ENCODE measurements at regions not wholly inside any gene's neighbourhood (a gene's known extent, or its start where the extent isn't known, plus 50 kb on each side); places are given as distances from the start of the nearest gene placed in this dataset.

DNA sequence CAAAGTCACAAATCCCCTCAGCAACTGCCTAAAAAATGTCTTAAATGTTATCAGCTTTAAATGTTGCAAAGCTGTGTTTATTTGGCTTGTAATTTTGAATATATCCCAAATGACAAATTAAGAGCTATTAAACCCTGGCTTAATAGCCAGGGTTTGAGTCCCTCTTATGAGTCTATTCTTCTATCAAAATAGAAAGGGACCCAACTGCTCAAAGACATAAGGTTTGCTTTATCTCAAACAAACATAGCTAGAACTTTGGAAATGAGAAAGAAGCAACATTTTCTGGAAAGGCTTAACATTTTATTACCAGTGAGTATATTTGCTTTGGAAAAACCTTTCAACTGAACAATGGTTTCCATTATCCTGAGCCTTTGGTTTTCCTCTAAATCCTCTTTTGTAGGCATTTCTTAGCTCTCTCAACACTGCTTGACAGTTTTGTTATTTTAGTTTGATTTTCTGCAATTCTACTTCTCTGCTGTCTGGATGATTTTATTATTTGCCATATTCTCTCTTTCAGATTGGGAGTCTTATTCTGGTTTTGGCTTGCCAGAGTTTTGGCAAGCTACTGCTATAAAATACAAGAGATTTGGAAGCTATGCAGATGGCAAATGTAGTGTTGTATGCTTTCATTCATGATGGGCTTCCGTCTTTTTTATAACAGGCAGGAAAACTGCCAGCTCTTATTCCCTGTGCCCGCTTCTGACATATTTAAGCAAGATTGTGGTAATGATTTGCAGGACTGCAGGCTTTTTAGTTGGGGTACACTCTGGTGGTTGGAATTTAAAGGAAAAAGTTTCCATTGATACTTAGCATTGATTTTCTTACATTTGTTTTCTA lies 734.9 kb downstream of the DTWD2 start:
- no peaks in the 10 kb centered on the region for H3K9me3 ChIP-seq (replicated peaks; ENCODE audit: low read length)

DNA sequence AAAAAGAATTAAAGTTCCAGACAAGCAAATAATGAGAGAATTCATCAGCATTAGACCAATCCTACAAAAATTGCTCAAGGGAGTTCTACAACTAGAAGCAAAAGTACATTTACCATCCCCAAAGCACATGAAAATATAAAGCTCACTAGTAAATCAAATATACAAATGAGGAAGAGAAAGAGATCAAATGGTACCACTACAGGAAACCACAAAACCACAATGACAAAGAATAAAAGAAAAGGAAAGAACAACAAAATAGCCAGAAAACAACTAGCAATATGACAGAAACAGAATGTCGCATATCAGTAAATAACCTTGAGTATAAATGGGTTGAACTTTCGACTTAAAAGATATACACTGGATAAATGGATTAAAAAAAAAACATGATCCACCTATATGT lies 739.0 kb downstream of the DTWD2 start:
- Histone ChIP-seq H3K4me2 (ENCODE audit: low read length) (no peak overlapping the region), H3K36me3 (ENCODE audit: insufficient read depth, low read length) (no peaks in the 10 kb centered on the region), H3K27me3 (ENCODE audit: control insufficient read depth, insufficient read depth, low read length) (no peaks in the 10 kb centered on the region), H3K9ac (ENCODE audit: low read depth, low read length) (no peak overlapping the region), H3K4me3 (ENCODE audit: low read length) (no peak overlapping the region), H3K4me1 (ENCODE audit: control insufficient read depth, insufficient read depth, low read length) (no peaks in the 10 kb centered on the region), H3K9me3 (replicated peaks; ENCODE audit: low read length) (no peaks in the 10 kb centered on the region)

More for the DNA sequence above, 734.9 kb downstream of the DTWD2 start:
- Histone ChIP-seq H3K36me3 (ENCODE audit: insufficient read depth, low read length) (no peaks in the 10 kb centered on the region), H3K27me3 (ENCODE audit: control insufficient read depth, insufficient read depth, low read length) (no peaks in the 10 kb centered on the region), H3K4me3 (ENCODE audit: low read length) (no peak overlapping the region), H3K9ac (ENCODE audit: low read depth, low read length) (no peak overlapping the region), H3K4me1 (ENCODE audit: control insufficient read depth, insufficient read depth, low read length) (no peaks in the 10 kb centered on the region), H3K4me2 (ENCODE audit: low read length) (no peak overlapping the region)

DNA sequence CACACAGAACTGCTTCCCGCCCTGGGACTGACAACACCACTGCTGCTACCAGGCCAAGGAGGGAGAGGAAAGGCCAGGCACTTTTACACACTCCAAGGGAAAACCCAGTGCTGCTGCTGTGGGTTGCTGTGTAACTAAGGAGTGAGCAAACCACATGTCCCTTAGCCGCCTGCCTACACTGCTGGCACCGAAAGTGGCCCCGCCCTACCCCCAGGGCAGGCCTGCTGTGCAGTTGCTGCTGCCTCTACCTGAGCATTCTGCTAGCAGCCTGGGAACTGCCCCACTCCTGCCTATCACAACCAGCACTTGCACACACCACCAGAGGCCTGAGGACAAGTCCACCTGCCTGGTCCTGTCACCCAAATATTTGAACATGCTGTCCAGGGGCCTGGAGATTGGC lies 740.9 kb downstream of the DTWD2 start:
- Histone ChIP-seq H3K4me3 (ENCODE audit: low read length) (no peak overlapping the region), H3K9ac (ENCODE audit: low read depth, low read length) (no peak overlapping the region), H3K4me1 (ENCODE audit: control insufficient read depth, insufficient read depth, low read length) (no peaks in the 10 kb centered on the region), H3K9me3 (replicated peaks; ENCODE audit: low read length) (no peaks in the 10 kb centered on the region), H3K27me3 (ENCODE audit: control insufficient read depth, insufficient read depth, low read length) (no peaks in the 10 kb centered on the region), H3K4me2 (ENCODE audit: low read length) (no peak overlapping the region), H3K36me3 (ENCODE audit: insufficient read depth, low read length) (no peaks in the 10 kb centered on the region)

DNA sequence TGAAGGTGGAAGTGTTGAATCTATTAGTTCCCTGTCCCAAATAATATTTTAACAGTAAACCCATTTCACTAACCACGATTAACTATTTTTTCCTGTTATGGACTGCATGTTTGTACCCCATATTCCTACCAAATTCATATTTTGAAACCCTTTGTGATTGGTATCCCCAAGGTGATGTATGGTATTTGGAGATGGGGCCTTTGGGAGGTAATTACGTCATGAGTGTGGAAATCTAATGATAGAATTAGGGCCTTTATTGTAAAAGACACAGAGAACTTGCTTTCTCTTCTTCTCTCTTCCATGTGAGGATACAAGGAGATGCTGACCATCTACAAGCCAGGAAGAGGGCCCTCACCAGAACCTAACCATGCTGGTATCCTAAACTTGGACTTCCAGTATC lies 744.7 kb downstream of the DTWD2 start:
- H3K36me3 ChIP-seq (ENCODE audit: insufficient read depth, low read length): no peaks in the 10 kb centered on the region
- H3K4me3 ChIP-seq (ENCODE audit: low read length): no peak overlapping the region
- no peaks in the 10 kb centered on the region for H3K4me1 ChIP-seq (ENCODE audit: control insufficient read depth, insufficient read depth, low read length)
- H3K4me2 ChIP-seq (ENCODE audit: low read length): no peak overlapping the region
- no peaks in the 10 kb centered on the region for H3K9me3 ChIP-seq (replicated peaks; ENCODE audit: low read length)
- H3K9ac ChIP-seq (ENCODE audit: low read depth, low read length): no peak overlapping the region
- no peaks in the 10 kb centered on the region for H3K27me3 ChIP-seq (ENCODE audit: control insufficient read depth, insufficient read depth, low read length)

DNA sequence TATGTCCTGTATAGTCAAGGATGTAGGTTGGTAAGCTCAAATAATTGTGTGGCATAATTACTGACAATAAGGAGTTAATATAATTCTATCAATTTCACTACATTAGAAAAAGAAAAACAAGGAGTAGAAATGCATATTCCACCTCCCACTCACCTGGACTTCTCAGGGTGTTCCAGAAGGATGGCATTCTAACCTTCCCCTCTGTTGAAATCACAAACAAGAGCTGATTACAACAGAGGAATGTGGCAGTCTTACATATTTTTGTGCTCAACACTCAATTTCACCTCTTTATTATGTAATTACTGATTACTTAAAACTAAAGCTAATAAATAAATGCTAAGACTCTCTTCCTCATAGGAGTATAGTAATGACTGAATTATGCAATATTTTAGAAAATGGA lies 745.3 kb downstream of the DTWD2 start:
- Histone ChIP-seq H3K27me3 (ENCODE audit: control insufficient read depth, insufficient read depth, low read length) (no peaks in the 10 kb centered on the region), H3K36me3 (ENCODE audit: insufficient read depth, low read length) (no peaks in the 10 kb centered on the region), H3K9ac (ENCODE audit: low read depth, low read length) (no peak overlapping the region), H3K4me2 (ENCODE audit: low read length) (no peak overlapping the region), H3K4me3 (ENCODE audit: low read length) (no peak overlapping the region), H3K4me1 (ENCODE audit: control insufficient read depth, insufficient read depth, low read length) (no peaks in the 10 kb centered on the region), H3K9me3 (replicated peaks; ENCODE audit: low read length) (no peaks in the 10 kb centered on the region)

DNA sequence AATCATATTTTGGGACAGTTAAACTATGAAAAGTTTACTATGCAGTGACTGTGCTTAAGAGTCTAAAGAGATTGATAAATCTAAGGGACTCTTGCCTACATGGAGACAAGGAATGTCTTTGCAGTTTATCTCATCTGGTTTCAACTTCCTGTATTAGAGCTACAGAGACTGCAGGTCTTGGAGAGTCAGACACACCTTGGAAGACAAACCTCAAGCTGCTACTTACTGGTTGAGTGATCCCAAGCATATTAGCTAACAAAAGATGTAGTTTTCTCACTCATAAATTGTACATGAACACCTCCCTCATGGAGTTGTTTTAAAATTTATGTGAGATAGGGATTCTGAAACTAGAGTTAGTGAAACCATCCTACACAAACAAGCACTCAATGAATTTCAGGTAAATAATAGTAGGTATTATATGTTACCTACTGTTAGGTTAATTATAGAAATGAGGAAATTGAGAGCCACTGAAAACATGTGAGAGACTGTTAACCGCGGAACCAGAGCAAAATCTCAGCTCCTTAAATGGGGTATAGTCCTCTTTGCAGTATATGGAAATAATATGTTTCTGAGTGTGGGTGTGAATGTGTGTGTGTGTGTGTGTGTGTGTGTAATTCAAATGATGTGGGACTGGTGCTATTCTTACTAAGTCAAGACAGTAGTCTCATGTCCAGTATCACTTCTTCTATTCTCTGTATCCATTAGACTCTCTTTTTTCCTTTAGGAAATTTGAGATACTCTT lies 752.1 kb downstream of the DTWD2 start:
- Histone ChIP-seq H3K36me3 (ENCODE audit: insufficient read depth, low read length) (no peaks in the 10 kb centered on the region), H3K4me2 (ENCODE audit: low read length) (no peak overlapping the region), H3K4me1 (ENCODE audit: control insufficient read depth, insufficient read depth, low read length) (no peaks in the 10 kb centered on the region), H3K27me3 (ENCODE audit: control insufficient read depth, insufficient read depth, low read length) (no peaks in the 10 kb centered on the region), H3K9ac (ENCODE audit: low read depth, low read length) (no peak overlapping the region), H3K9me3 (replicated peaks; ENCODE audit: low read length) (no peaks in the 10 kb centered on the region), H3K4me3 (ENCODE audit: low read length) (no peak overlapping the region)

DNA sequence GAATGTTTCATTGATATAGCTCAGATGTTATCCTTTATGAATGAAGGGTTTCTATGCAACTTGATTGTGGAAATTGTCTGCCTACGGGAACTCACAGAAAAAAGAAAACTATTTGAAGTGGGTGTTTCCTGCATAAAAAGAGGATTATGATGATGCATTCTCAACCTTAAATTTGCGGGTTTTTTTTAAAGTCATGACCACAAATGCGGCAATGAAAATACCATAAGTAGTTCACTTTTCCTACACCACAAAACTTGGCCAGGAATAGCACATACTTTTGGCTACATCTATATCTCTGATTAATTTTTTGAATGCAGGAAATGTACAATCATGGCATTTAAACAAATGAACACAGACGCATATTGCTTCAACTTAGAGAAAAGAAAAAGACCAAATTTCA lies 754.7 kb downstream of the DTWD2 start:
- H3K27me3 ChIP-seq (ENCODE audit: control insufficient read depth, insufficient read depth, low read length): no peaks in the 10 kb centered on the region
- H3K4me3 ChIP-seq (ENCODE audit: low read length): no peak overlapping the region
- H3K36me3 ChIP-seq (ENCODE audit: insufficient read depth, low read length): no peaks in the 10 kb centered on the region
- no peak overlapping the region for H3K9ac ChIP-seq (ENCODE audit: low read depth, low read length)
- H3K4me1 ChIP-seq (ENCODE audit: control insufficient read depth, insufficient read depth, low read length): no peaks in the 10 kb centered on the region
- no peak overlapping the region for H3K4me2 ChIP-seq (ENCODE audit: low read length)
- H3K9me3 ChIP-seq (replicated peaks; ENCODE audit: low read length): no peaks in the 10 kb centered on the region

DNA sequence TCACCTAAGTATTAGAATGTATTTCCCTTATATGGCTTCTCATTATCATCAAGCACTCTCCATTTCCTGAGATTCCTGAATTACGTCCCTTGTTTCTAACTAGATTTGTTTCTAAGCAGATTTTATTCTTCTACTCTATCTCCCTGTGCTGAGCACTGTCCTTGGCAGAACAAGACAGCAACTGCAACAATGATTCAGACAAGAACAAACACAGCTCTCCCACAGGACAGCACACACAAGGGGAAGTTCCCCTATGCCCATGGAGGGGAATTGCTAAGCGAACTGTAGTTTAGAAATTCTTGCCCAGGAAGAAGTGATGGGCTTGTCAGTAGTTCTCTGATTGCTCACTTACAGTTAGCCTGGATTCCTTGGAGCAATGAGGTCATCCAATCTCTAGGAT lies 759.9 kb downstream of the DTWD2 start:
- Histone ChIP-seq H3K4me3 (ENCODE audit: low read length) (no peak overlapping the region), H3K9me3 (replicated peaks; ENCODE audit: low read length) (no peaks in the 10 kb centered on the region), H3K4me2 (ENCODE audit: low read length) (no peak overlapping the region), H3K36me3 (ENCODE audit: insufficient read depth, low read length) (no peaks in the 10 kb centered on the region), H3K9ac (ENCODE audit: low read depth, low read length) (no peak overlapping the region), H3K27me3 (ENCODE audit: control insufficient read depth, insufficient read depth, low read length) (no peaks in the 10 kb centered on the region), H3K4me1 (ENCODE audit: control insufficient read depth, insufficient read depth, low read length) (peaks cover 3% of the 10 kb centered on the region)

DNA sequence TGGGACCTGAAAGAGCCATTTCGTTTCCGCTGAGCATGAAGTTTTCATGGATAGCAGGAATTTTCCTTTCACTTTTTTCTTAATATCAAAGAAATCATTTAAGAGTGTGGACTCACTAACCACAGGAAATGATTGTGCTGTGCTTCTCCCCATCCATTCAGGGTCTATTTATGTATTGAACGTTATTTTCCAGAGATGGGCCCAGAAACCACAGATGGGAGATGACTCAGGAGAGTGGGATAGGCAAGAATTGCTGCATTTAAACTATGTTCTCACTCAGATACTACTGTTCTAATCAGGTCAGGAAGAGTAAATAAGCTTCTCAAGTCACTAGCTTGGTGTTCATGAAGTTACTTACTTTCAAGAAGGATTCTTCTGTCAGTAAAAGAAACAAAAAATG lies 763.8 kb downstream of the DTWD2 start:
- no peaks in the 10 kb centered on the region for H3K9me3 ChIP-seq (replicated peaks; ENCODE audit: low read length)
- no peak overlapping the region for H3K4me2 ChIP-seq (ENCODE audit: low read length)
- no peaks in the 10 kb centered on the region for H3K36me3 ChIP-seq (ENCODE audit: insufficient read depth, low read length)
- no peak overlapping the region for H3K4me3 ChIP-seq (ENCODE audit: low read length)
- H3K4me1 ChIP-seq (ENCODE audit: control insufficient read depth, insufficient read depth, low read length): peaks cover 3% of the 10 kb centered on the region
- H3K9ac ChIP-seq (ENCODE audit: low read depth, low read length): no peak overlapping the region
- no peaks in the 10 kb centered on the region for H3K27me3 ChIP-seq (ENCODE audit: control insufficient read depth, insufficient read depth, low read length)

DNA sequence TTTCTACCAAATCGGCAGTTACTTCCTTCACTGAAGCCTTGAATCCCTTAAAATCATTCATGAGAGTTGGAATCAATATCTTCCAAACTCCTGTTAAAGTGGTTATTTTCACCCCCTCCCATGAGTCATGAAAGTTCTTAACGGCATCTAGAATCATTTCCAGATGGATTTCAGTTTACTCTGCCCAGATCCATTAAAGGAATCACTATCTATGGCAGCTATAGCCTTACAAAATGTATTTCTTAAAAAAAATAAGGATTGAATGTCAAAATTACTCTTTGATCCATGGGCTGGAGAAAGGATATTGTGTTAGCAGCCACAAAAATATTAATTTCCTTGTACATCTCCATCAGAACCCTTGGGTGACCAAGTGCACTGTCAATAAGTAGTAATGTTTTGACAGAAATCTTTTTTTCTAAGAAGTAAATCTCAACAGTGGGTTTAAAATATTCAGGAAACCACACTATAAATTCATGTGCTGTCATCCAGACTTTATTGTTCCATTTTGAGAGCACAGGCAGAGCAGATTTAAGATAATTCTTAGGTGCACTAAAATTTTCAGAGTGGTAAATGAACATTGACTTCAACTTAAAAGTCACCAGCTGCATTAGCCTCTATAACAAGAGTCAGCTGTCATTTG lies 767.7 kb downstream of the DTWD2 start:
- H3K36me3 ChIP-seq (ENCODE audit: insufficient read depth, low read length): no peaks in the 10 kb centered on the region
- H3K9me3 ChIP-seq (replicated peaks; ENCODE audit: low read length): no peaks in the 10 kb centered on the region
- no peak overlapping the region for H3K4me3 ChIP-seq (ENCODE audit: low read length)
- no peak overlapping the region for H3K9ac ChIP-seq (ENCODE audit: low read depth, low read length)
- H3K4me1 ChIP-seq (ENCODE audit: control insufficient read depth, insufficient read depth, low read length): peaks cover 3% of the 10 kb centered on the region
- H3K4me2 ChIP-seq (ENCODE audit: low read length): no peak overlapping the region
- H3K27me3 ChIP-seq (ENCODE audit: control insufficient read depth, insufficient read depth, low read length): no peaks in the 10 kb centered on the region

DNA sequence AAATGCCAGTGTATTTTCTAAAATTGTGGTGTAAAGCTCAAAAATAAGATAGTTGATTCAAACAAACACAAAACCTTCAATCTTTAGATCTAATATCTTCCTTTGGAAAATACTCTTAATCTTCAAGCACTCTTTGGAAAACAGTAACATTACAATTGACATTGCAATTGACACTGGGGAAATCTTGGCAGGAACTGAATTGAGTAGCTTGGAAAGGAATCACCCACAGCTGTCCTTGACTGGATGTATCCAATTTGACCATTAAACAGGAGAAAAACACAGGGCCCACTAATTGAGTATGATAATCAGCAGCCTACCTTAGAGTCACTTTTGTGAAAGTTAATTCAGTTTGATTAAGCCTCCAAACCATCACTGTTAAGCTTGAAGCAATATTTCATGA lies 776.7 kb downstream of the DTWD2 start:
- no peak overlapping the region for H3K4me3 ChIP-seq (ENCODE audit: low read length)
- H3K27me3 ChIP-seq (ENCODE audit: control insufficient read depth, insufficient read depth, low read length): no peaks in the 10 kb centered on the region
- H3K4me1 ChIP-seq (ENCODE audit: control insufficient read depth, insufficient read depth, low read length): no peaks in the 10 kb centered on the region
- no peak overlapping the region for H3K9ac ChIP-seq (ENCODE audit: low read depth, low read length)
- H3K9me3 ChIP-seq (replicated peaks; ENCODE audit: low read length): peaks cover 4% of the 10 kb centered on the region
- no peak overlapping the region for H3K4me2 ChIP-seq (ENCODE audit: low read length)
- H3K36me3 ChIP-seq (ENCODE audit: insufficient read depth, low read length): no peaks in the 10 kb centered on the region

Data from skeletal muscle satellite cell (primary cell).